HEK293T (cell line): ENCODE measurements at regions not wholly inside any gene's neighbourhood (a gene's known extent, or its start where the extent isn't known, plus 50 kb on each side); places are given as distances from the start of the nearest gene placed in this dataset.

ENCODE experiments used
- CTCF ChIA-PET: fragments of 350-600 bp; formaldehyde crosslinking; extraction: SDS; loops from one replicate; lab custom pipeline; 2021; ENCODE audit warnings: antibody characterized with exemption, inconsistent platforms; lab: Yijun Ruan, JAX
- POLR2A ChIA-PET: fragments of 350-600 bp; formaldehyde crosslinking; extraction: SDS; loops from one replicate; lab custom pipeline; 2020; ENCODE audit warnings: antibody characterized with exemption, inconsistent platforms; lab: Yijun Ruan, JAX
- DNase-seq: peaks from one replicate; pipeline ENCODE4 v3.0.0; 2012; ENCODE audit warnings: mixed read lengths; ENCODE audit errors: extremely low spot score
- ARNT ChIP-seq: fragments of 450-650 bp; IDR thresholded peaks from 2 replicates; pipeline ENCODE4 v1.6.1; 2017; ENCODE audit warnings: mild to moderate bottlenecking
- BHLHE40 ChIP-seq: fragments of 450-650 bp; IDR thresholded peaks from 2 replicates; pipeline ENCODE4 v1.6.1; 2016; ENCODE audit warnings: mild to moderate bottlenecking, moderate library complexity, borderline replicate concordance
- CTBP1 ChIP-seq: fragments of 450-650 bp; IDR thresholded peaks from 2 replicates; pipeline ENCODE4 v1.6.1; 2016; ENCODE audit warnings: borderline replicate concordance
- ELF4 ChIP-seq: fragments of 450-650 bp; IDR thresholded peaks from 2 replicates; pipeline ENCODE4 v1.6.1; 2017; ENCODE audit warnings: antibody characterized with exemption
- FOXA1 ChIP-seq: fragments of 450-650 bp; IDR thresholded peaks from 2 replicates; pipeline ENCODE4 v1.6.1; 2016; ENCODE audit warnings: mild to moderate bottlenecking
- FOXK2 ChIP-seq: fragments of 450-650 bp; IDR thresholded peaks from 2 replicates; pipeline ENCODE4 v1.6.1; 2016; ENCODE audit warnings: mild to moderate bottlenecking
- FOXM1 ChIP-seq: fragments of 450-650 bp; IDR thresholded peaks from 2 replicates; pipeline ENCODE4 v1.6.1; 2017; ENCODE audit warnings: mild to moderate bottlenecking, borderline replicate concordance
- HDGF ChIP-seq: fragments of 450-650 bp; IDR thresholded peaks from 2 replicates; pipeline ENCODE4 v1.6.1; 2017; ENCODE audit warnings: antibody characterized with exemption, borderline replicate concordance
- L3MBTL2 ChIP-seq: fragments of 450-650 bp; conservative IDR thresholded peaks from 2 replicates; pipeline ENCODE4 v1.6.1; 2016; ENCODE audit warnings: mild to moderate bottlenecking
- LEF1 ChIP-seq: fragments of 450-650 bp; IDR thresholded peaks from 2 replicates; pipeline ENCODE4 v1.6.1; 2017; ENCODE audit warnings: mild to moderate bottlenecking, borderline replicate concordance
- NFRKB ChIP-seq: fragments of 450-650 bp; IDR thresholded peaks from 2 replicates; pipeline ENCODE4 v1.6.1; 2016; ENCODE audit warnings: mild to moderate bottlenecking, moderate library complexity
- SP1 ChIP-seq: fragments of 450-650 bp; IDR thresholded peaks from 2 replicates; pipeline ENCODE4 v1.6.1; 2017
- SUZ12 ChIP-seq: fragments of 450-650 bp; IDR thresholded peaks from 2 replicates; pipeline ENCODE4 v1.6.1; 2016; ENCODE audit warnings: mild to moderate bottlenecking
- TARDBP ChIP-seq: fragments of 450-650 bp; IDR thresholded peaks from 2 replicates; pipeline ENCODE4 v1.6.1; 2016
- ZNF384 ChIP-seq: fragments of 450-650 bp; IDR thresholded peaks from 2 replicates; pipeline ENCODE4 v1.6.1; 2016
- TF ChIP-seq, protein P1 (sequence below): fragments of 450-650 bp; IDR thresholded peaks from 2 replicates; pipeline ENCODE4 v1.6.1; 2016

DNA sequence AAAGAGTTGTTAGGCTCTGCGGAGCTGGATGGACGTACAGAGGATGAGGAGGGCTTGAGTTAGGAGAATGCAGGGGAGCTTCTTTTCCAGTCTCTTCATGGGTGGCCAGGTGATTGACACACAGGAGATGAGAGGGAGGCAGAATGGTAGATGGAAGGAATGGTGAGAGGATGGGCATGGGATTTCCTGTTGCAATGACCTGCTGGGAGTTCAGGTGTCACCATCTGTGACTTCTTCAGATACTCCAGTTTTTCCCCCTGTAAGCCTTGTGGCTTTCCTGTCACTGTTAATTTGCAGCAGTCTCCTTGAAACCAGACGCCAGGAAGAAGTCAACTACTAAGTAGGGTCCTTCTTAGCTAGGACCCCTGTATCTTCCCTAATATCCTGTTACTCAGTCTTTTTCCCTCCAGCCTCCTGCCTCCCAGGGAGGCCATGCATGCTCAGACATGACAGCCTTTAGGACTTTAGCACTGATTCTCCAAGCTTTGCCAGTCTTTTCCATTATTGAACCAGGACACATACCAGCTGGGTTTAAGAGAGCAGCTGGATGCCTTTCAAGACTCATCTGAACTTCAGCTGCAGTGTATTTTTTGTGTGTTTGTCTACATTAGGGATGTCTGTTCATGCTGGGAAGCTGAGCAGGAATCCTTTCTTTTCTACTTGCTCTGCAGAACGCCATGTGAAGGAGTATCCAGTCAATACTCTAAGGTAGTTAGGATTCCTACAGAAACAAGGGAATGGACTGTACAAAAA lies 67.2 kb upstream of the CD180 start:
- TF ChIP-seq HDGF: no peak
- TF ChIP-seq ARNT: no peak
- TF ChIP-seq L3MBTL2: no peak
- no peak for TF ChIP-seq FOXA1
- TF ChIP-seq SUZ12: no peak
- no peak for TF ChIP-seq NFRKB
- TF ChIP-seq, protein P1, sequence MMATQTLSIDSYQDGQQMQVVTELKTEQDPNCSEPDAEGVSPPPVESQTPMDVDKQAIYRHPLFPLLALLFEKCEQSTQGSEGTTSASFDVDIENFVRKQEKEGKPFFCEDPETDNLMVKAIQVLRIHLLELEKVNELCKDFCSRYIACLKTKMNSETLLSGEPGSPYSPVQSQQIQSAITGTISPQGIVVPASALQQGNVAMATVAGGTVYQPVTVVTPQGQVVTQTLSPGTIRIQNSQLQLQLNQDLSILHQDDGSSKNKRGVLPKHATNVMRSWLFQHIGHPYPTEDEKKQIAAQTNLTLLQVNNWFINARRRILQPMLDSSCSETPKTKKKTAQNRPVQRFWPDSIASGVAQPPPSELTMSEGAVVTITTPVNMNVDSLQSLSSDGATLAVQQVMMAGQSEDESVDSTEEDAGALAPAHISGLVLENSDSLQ: no peak
- TF ChIP-seq SP1: no peak
- no peak for TF ChIP-seq CTBP1
- no peak for TF ChIP-seq BHLHE40
- no peak for TF ChIP-seq ELF4
- no peak for TF ChIP-seq ZNF384
- no peak for TF ChIP-seq TARDBP
- no peak for TF ChIP-seq FOXK2
- no peak for TF ChIP-seq LEF1
- TF ChIP-seq FOXM1: no peak
- DNase-seq: no peak
- CTCF ChIA-PET: no interaction called here
- POLR2A ChIA-PET: no interaction called here

DNA sequence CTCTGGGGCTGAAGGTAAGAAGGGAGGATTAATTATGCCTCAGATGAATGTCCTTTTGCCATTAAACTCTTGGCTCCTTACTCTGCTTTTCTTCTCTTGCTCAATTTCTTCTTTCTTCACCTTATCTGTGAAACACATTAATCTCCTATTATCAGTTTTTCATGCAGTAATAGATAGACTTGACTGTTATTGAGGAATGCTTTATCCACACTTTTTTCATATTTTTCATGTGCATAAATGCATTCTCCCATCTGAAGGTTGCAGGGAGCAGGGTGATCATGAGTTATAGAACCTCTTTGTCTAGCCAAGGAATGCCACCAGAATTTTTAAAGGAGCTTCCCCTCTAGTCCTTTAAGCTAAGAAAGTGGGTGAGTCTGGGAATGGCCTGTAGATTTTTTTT lies 66.4 kb upstream of the CD180 start:
- CTCF ChIA-PET: no interaction called here
- DNase-seq: no peak
- POLR2A ChIA-PET: interaction anchor here (0.6 kb wide), 1 partner anchor 240 kb away, joined by 4 read pairs; no protein-coding TSS in a partner anchor
- TF ChIP-seq ELF4 (no peak), TARDBP (no peak), HDGF (no peak), FOXA1 (no peak), NFRKB (no peak), FOXK2 (no peak), SUZ12 (no peak), BHLHE40 (no peak), L3MBTL2 (no peak), ZNF384 (no peak)

DNA sequence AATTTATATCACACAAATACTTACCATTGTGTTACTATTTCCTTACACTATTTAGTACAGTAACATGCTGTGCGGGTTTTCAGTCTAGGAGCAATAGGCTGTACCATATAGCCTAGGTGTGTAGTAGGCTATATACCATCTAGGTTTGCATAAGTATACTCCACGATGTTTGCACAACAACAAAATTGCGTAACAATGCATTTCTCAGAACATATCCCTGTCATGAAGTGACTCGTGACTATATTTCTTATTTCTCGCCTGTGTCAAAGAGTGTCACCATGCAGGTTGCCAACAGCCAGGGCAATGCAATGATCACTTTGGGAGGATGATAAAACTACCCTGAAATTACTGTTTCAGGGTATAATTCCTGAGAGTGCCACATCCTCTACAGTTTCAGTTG lies 65.6 kb upstream of the CD180 start:
- no peak for DNase-seq
- TF ChIP-seq L3MBTL2 (no peak), ELF4 (no peak), NFRKB (no peak), HDGF (no peak), CTBP1 (no peak), FOXK2 (no peak), FOXM1 (no peak), SUZ12 (no peak), FOXA1 (no peak), BHLHE40 (no peak), TARDBP (no peak), LEF1 (no peak), ARNT (no peak), SP1 (no peak), ZNF384 (no peak)
- TF ChIP-seq, protein P1: no peak
- ChIA-PET POLR2A (no interaction called here), CTCF (interaction anchor here (0.9 kb wide), 1 partner anchor 16 kb away, joined by 3 read pairs; no protein-coding TSS in a partner anchor)

DNA sequence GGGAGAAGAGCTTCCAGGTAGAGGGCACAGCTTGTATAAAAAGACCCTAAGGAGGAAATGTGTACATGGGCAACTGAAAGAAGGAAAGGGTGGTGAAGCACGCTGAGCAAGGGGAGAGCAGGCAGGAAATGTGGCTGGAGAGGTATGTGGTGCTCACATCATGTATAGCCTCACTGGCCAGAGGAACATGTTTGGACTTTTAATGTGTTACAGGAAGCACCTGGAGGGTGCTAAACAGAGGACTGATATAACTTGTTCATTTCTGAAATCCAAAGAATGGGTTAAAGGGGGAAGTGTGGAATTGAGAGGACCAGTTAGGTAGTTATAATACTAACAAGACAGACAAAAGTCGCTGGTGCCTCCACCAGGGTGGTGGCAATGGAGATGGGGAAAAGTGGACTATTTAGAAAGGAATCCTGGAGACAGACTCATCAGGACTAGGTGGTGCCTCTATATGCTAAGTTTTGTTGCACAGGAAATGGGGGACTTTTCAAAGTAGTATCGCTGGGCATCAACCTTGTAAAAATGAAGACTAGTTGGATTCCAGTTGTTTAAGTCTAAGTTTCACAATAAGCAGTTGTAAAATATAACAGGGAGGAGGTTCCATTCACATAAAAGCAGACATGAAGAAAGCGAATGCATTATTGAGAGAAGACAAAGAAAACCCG lies 63.1 kb upstream of the CD180 start:
- no peak for TF ChIP-seq BHLHE40
- no peak for TF ChIP-seq FOXK2
- no peak for TF ChIP-seq ARNT
- TF ChIP-seq LEF1: no peak
- ChIA-PET POLR2A (no interaction called here), CTCF (no interaction called here)
- no peak for DNase-seq

DNA sequence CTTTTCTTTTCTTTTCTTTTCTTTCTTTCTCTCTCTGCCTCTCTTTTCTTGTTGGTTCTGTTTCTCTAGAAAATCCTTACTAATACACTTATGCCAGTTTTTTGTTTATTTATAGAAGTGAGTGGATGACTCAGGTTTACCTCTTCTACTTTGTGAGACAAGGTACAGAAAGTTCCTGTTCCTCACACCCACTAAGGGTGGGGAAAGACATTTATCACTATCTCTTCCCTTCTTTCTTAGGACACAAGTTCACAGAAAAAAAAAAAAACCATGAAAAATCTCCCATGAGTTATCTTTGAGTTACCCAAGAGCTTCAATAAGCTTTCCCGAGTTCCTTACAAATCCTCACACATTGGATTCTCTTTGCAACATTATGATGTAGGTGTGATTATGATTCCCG lies 60.9 kb upstream of the CD180 start:
- TF ChIP-seq FOXA1: no peak
- TF ChIP-seq FOXM1: no peak
- no peak for TF ChIP-seq LEF1
- TF ChIP-seq ARNT: no peak
- TF ChIP-seq NFRKB: no peak
- TF ChIP-seq CTBP1: no peak
- no peak for TF ChIP-seq SUZ12
- no peak for TF ChIP-seq ELF4
- no peak for TF ChIP-seq FOXK2
- no peak for TF ChIP-seq HDGF
- TF ChIP-seq BHLHE40: no peak
- TF ChIP-seq, protein P1: no peak
- no peak for TF ChIP-seq L3MBTL2
- no peak for TF ChIP-seq TARDBP
- TF ChIP-seq SP1: no peak
- no peak for TF ChIP-seq ZNF384
- ChIA-PET POLR2A (no interaction called here), CTCF (no interaction called here)
- no peak for DNase-seq

DNA sequence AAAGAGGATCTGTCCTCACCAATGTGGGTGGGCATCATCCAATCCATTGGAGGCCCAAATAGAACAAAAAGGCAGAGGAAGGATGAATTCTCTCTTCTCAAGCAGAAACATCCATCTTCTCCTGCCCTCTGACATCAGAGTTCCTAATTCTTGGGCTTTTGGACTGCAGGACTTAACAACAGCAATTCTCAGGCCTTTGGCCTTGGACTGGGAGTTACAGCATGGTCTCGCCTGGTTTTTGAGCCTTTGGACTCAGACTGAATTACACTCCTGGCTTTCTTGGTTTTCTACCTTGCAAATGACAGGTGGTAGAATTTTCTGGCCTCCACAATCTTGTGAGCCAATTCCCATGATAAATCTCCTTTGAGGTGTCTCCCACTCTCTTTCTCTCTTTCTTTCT lies 60.5 kb upstream of the CD180 start:
- CTCF ChIA-PET: no interaction called here
- no peak for DNase-seq
- TF ChIP-seq ZNF384 (no peak), BHLHE40 (no peak), FOXM1 (no peak), TARDBP (no peak), ELF4 (no peak), SP1 (no peak), LEF1 (no peak), ARNT (no peak), NFRKB (no peak), SUZ12 (no peak), HDGF (no peak)
- TF ChIP-seq, protein P1: no peak
- POLR2A ChIA-PET: no interaction called here
